CD4-positive, alpha-beta T cell (primary cell): ENCODE measurements at regions not wholly inside any gene's neighbourhood (a gene's known extent, or its start where the extent isn't known, plus 50 kb on each side); places are given as distances from the start of the nearest gene placed in this dataset.

Source experiments
- ATAC-seq: fragments of 200-7000 bp; cut with Tn5 transposase; one replicate; pipeline ENCODE4 v1.10.0; 2022; ENCODE audit warnings: mild to moderate bottlenecking; ENCODE audit not compliant: poor library complexity
- CTCF ChIA-PET: fragments of 350-600 bp; sonication (Branson Sonifier 250); formaldehyde crosslinking; loops from one replicate; lab custom pipeline; 2021; ENCODE audit warnings: antibody characterized with exemption, inconsistent platforms; lab: Charles Lee
- POLR2A ChIA-PET: fragments of 350-600 bp; sonication (Branson Sonifier 250); formaldehyde crosslinking; loops from one replicate; lab custom pipeline; 2021; ENCODE audit warnings: antibody characterized with exemption, inconsistent platforms; lab: Charles Lee
- DNase-seq, 14 experiments: peaks; one replicate each; pipeline ENCODE4 v3.0.0-alpha.2; 2013 to 2020; ENCODE audit warnings: mixed read lengths in 2 of 14
- H3K27ac ChIP-seq, 2 donors: one replicate each; pipeline versions ENCODE4 v1.5.1 to v1.7.0; 2013; ENCODE audit warnings: low read length in 2 of 2, low read depth in 1 of 2, mild to moderate bottlenecking in 1 of 2
- H3K27me3 ChIP-seq, 2 experiments: 1 replicate in 1 of 2; 2 replicates in 1 of 2; pipeline versions ENCODE4 v1.6.1 to v1.7.0; 2013; ENCODE audit warnings: low read length in 2 of 2, control low read depth in 1 of 2, mild to moderate bottlenecking in 1 of 2, moderate library complexity in 1 of 2; ENCODE audit not compliant: insufficient read depth in 2 of 2, control insufficient read depth in 1 of 2
- H3K36me3 ChIP-seq: one replicate; pipeline ENCODE4 v1.6.1; 2013; ENCODE audit warnings: low read length, control low read depth; ENCODE audit not compliant: insufficient read depth
- H3K4me1 ChIP-seq: one replicate; pipeline ENCODE4 v1.6.1; 2013; ENCODE audit warnings: low read length, control low read depth; ENCODE audit not compliant: insufficient read depth
- H3K4me3 ChIP-seq: one replicate; pipeline ENCODE4 v1.5.1; 2013; ENCODE audit warnings: mild to moderate bottlenecking, low read length, moderate library complexity
- H3K9me3 ChIP-seq, 2 experiments: 1 replicate in 1 of 2; 2 replicates in 1 of 2; pipeline versions ENCODE4 v1.6.1 to v1.7.0; 2013; ENCODE audit warnings: low read length in 2 of 2, mild to moderate bottlenecking in 2 of 2, control low read depth in 1 of 2, moderate library complexity in 1 of 2; ENCODE audit not compliant: control insufficient read depth in 1 of 2, insufficient read depth in 1 of 2
- H3K27ac Mint-ChIP-seq: one replicate; pipeline ENCODE4 v1.8.0; 2020; ENCODE audit warnings: mixed read lengths
- H3K27me3 Mint-ChIP-seq: one replicate; pipeline ENCODE4 v1.8.0; 2021; ENCODE audit warnings: mixed read lengths
- H3K36me3 Mint-ChIP-seq: one replicate; pipeline ENCODE4 v1.8.0; 2021; ENCODE audit warnings: low read depth, mixed read lengths
- H3K4me1 Mint-ChIP-seq: one replicate; pipeline ENCODE4 v1.8.0; 2021; ENCODE audit warnings: low read depth, mixed read lengths
- H3K4me3 Mint-ChIP-seq: one replicate; pipeline ENCODE4 v1.8.0; 2020; ENCODE audit warnings: mild to moderate bottlenecking, mixed read lengths
- H3K9me3 Mint-ChIP-seq: one replicate; pipeline ENCODE4 v1.8.0; 2020; ENCODE audit warnings: mixed read lengths
- intact Hi-C, 2 experiments: fragments of 100-400 bp; cut with DNase I in 1 of 2; cut with micrococcal nuclease in 1 of 2; formaldehyde crosslinking; loops; one replicate each; pipeline versions ENCODE4 v1.15.1 to v1.9.0; 2023 to 2025; cut with DNase I, micrococcal nuclease
- TF ChIP-seq, protein P1 (sequence below): fragments of 200-600 bp; IDR thresholded peaks from one replicate; pipeline ENCODE4 v1.8.0; 2022; ENCODE audit warnings: antibody characterized with exemption, mild to moderate bottlenecking

DNA sequence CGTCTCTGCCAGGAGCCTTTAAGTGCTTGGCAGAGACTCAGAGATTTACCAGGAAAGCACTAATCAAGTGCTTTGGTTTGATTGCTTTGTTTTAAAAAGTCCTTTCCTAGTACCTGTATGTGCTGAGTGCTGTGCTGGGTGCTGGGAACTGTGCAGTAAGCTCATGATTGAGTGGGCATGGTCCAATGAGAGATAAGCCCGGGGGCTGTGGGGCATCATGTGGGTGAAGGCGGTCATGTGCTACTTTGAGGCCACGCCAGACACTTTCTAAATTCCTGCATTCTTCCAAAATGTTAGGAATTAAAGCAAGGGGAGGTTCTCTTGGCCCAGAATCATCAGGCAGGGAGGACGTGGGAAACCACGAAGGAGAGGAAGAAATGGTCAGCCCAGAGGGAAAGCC, 109.0 kb downstream of the ACAA2 start:
- POLR2A ChIA-PET, result no interaction called here
- Mint-ChIP-seq H3K9me3 (no peaks in the 10 kb centered on the region), H3K4me3 (no peak overlapping the region), H3K36me3 (no peaks in the 10 kb centered on the region), H3K27ac (no peak overlapping the region), H3K27me3 (peaks cover 5% of the 10 kb centered on the region), H3K4me1 (no peaks in the 10 kb centered on the region)
- Histone ChIP-seq H3K4me1 (no peaks in the 10 kb centered on the region), H3K4me3 (no peak overlapping the region), H3K27me3 (no peaks in the 10 kb centered on the region), H3K9me3 (no peaks in the 10 kb centered on the region), H3K27ac (no peak overlapping the region), H3K36me3 (no peaks in the 10 kb centered on the region)
- TF ChIP-seq, protein P1, sequence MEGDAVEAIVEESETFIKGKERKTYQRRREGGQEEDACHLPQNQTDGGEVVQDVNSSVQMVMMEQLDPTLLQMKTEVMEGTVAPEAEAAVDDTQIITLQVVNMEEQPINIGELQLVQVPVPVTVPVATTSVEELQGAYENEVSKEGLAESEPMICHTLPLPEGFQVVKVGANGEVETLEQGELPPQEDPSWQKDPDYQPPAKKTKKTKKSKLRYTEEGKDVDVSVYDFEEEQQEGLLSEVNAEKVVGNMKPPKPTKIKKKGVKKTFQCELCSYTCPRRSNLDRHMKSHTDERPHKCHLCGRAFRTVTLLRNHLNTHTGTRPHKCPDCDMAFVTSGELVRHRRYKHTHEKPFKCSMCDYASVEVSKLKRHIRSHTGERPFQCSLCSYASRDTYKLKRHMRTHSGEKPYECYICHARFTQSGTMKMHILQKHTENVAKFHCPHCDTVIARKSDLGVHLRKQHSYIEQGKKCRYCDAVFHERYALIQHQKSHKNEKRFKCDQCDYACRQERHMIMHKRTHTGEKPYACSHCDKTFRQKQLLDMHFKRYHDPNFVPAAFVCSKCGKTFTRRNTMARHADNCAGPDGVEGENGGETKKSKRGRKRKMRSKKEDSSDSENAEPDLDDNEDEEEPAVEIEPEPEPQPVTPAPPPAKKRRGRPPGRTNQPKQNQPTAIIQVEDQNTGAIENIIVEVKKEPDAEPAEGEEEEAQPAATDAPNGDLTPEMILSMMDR, result no peak
- CTCF ChIA-PET, result no interaction called here
- ATAC-seq (no peak), DNase-seq (no peak)
- intact Hi-C loops, result no loop called here

DNA sequence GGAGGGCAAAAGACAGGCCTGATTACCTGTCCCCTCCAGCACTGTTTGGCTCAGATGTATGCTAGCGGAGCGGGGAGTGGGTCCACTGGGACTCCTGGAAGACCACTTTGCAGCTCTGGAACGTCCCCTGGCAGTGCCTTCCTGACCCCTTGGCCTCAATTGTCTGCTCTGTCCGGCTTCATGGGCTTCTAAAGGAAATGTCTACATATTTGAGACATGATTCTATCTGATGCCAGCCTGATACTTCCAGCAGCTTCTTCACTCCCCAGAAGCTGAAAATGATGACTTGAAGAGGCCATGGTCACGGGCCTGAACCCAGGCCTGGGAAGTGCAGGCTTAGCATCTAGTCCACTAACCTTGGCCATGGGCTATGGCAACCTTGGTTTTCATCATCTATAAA, 112.1 kb downstream of the ACAA2 start:
- H3K36me3 Mint-ChIP-seq, result no peaks in the 10 kb centered on the region
- ChIA-PET CTCF (no interaction called here), POLR2A (no interaction called here)
- peaks cover 5% of the 10 kb centered on the region for H3K27me3 Mint-ChIP-seq
- Histone ChIP-seq H3K4me1 (no peaks in the 10 kb centered on the region), H3K9me3 (no peaks in the 10 kb centered on the region), H3K27me3 (no peaks in the 10 kb centered on the region), H3K36me3 (no peaks in the 10 kb centered on the region), H3K4me3 (no peak overlapping the region), H3K27ac (no peak overlapping the region)
- no peaks in the 10 kb centered on the region for H3K9me3 Mint-ChIP-seq
- no peak overlapping the region for H3K4me3 Mint-ChIP-seq
- no peak for ATAC-seq
- intact Hi-C loops, result no loop called here
- TF ChIP-seq, protein P1, result no peak
- H3K27ac Mint-ChIP-seq, result no peak overlapping the region
- no peaks in the 10 kb centered on the region for H3K4me1 Mint-ChIP-seq
- no peak for DNase-seq

DNA sequence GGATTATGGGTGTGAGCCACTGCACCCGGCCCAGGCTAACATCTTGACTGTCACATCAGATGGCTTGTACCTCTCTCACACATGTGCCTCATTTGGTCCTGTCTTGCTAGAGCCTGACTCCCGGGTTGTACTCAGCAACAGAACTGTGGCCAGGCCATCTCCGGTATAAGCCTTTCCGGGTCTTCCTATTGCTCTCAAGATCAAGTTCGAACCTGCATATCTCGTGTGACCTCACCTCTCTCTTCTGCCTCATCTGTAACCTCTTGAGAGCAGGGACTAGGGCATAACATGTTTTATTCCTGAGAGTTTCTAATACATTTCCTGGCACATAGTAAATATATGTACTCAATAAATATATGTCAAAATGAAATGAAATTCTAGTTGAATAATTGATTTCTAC, 114.0 kb downstream of the ACAA2 start:
- H3K4me1 ChIP-seq, result no peaks in the 10 kb centered on the region
- intact Hi-C loops, result no loop called here
- no peak overlapping the region for H3K4me3 ChIP-seq
- Mint-ChIP-seq H3K9me3 (no peaks in the 10 kb centered on the region), H3K4me1 (no peaks in the 10 kb centered on the region), H3K27ac (no peak overlapping the region), H3K4me3 (no peak overlapping the region), H3K36me3 (no peaks in the 10 kb centered on the region), H3K27me3 (no peaks in the 10 kb centered on the region)
- H3K27ac ChIP-seq, result no peak overlapping the region
- H3K9me3 ChIP-seq, result no peaks in the 10 kb centered on the region
- POLR2A ChIA-PET, result no interaction called here
- no peaks in the 10 kb centered on the region for H3K27me3 ChIP-seq
- DNase-seq (no peak), ATAC-seq (no peak)
- TF ChIP-seq, protein P1, result no peak
- H3K36me3 ChIP-seq, result no peaks in the 10 kb centered on the region
- CTCF ChIA-PET, result no interaction called here
